Mucosa of descending colon (tissue), 3 donors: ENCODE measurements at regions not wholly inside any gene's neighbourhood (a gene's known extent, or its start where the extent isn't known, plus 50 kb on each side); places are given as distances from the start of the nearest gene placed in this dataset.

Source experiments
- ATAC-seq: fragments of 200-7000 bp; cut with Tn5 transposase; one replicate; pipeline ENCODE4 v1.9.1; 2020; ENCODE audit warnings: mild to moderate bottlenecking, moderate library complexity
- DNase-seq, 3 donors: peaks; one replicate each; pipeline ENCODE4 v3.0.0-alpha.2; 2020
- H3K36me3 ChIP-seq: fragments of 200-600 bp; one replicate; pipeline ENCODE4 v1.8.0; 2021; ENCODE audit warnings: low read depth, mild to moderate bottlenecking
- H3K4me1 ChIP-seq: fragments of 200-600 bp; one replicate; pipeline ENCODE4 v1.8.0; 2021; ENCODE audit warnings: low read depth, mild to moderate bottlenecking
- H3K4me3 ChIP-seq: fragments of 200-600 bp; one replicate; pipeline ENCODE4 v1.8.0; 2021; ENCODE audit warnings: mild to moderate bottlenecking
- H3K9me3 ChIP-seq: fragments of 200-600 bp; one replicate; pipeline ENCODE4 v1.8.0; 2021; ENCODE audit warnings: mild to moderate bottlenecking
- intact Hi-C, 2 donors: fragments of 100-400 bp; cut with DNase I in 1 of 2; cut with micrococcal nuclease in 1 of 2; formaldehyde crosslinking; loops; one replicate each; pipeline versions ENCODE4 v1.11.0 to v1.11.1; 2022; cut with DNase I, micrococcal nuclease
- TF ChIP-seq, protein P1 (sequence below): fragments of 200-600 bp; IDR thresholded peaks from one replicate; pipeline ENCODE4 v1.8.0; 2022; ENCODE audit warnings: antibody characterized with exemption, mild to moderate bottlenecking
- donor health status: DM: no; HTN: no; CAD: no; lungs with moderate emphysema.
- donor health status: DM: no; HTN: no; CAD: no.
- donor health status: DM: no; HTN: yes; CAD: no.

DNA sequence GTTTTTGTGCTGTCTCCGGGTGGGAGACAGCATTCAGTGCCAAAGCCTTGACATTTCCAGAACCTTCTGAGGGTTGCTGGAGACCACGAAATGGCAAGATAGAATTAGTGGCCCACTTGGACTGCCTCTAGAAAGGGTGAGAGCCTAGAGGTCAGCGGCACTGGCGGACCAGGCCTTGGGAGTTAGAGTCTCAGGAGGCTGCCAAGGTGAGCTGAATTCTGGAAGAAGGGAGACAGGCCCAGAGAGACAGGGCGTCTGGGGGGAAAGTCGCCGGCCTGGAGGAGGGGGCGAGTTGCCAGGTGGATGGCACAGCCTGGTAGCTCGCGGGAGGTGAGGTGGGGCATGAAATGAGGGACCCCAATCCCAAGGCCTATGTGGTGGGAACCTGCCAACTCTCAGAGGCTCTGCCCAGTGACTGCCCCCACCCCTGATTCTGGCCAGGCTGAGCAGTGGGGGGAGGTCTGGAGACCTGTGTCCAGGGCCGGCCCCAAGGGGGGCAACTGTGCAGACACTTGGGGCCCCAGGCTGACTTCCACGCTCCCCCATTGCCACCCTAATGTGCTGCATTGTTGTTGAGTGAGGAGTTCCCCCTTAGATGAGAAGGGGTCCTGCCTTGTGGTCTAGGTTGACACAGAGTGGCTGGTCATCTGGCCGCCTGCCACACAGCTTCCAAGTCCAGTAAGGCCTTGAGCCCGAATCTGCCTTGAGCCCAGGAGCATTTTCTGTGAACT, 211.1 kb upstream of the CIBAR2 start:
- no peak for ATAC-seq
- no peak overlapping the region for H3K4me3 ChIP-seq
- H3K36me3 ChIP-seq: no peaks in the 10 kb centered on the region
- peaks cover 28% of the 10 kb centered on the region for H3K4me1 ChIP-seq
- TF ChIP-seq, protein P1, sequence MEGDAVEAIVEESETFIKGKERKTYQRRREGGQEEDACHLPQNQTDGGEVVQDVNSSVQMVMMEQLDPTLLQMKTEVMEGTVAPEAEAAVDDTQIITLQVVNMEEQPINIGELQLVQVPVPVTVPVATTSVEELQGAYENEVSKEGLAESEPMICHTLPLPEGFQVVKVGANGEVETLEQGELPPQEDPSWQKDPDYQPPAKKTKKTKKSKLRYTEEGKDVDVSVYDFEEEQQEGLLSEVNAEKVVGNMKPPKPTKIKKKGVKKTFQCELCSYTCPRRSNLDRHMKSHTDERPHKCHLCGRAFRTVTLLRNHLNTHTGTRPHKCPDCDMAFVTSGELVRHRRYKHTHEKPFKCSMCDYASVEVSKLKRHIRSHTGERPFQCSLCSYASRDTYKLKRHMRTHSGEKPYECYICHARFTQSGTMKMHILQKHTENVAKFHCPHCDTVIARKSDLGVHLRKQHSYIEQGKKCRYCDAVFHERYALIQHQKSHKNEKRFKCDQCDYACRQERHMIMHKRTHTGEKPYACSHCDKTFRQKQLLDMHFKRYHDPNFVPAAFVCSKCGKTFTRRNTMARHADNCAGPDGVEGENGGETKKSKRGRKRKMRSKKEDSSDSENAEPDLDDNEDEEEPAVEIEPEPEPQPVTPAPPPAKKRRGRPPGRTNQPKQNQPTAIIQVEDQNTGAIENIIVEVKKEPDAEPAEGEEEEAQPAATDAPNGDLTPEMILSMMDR: no peak
- DNase-seq: no peak
- no peaks in the 10 kb centered on the region for H3K9me3 ChIP-seq
- intact Hi-C loops: no loop called here

- Histone ChIP-seq H3K4me3 (no peak overlapping the region), H3K36me3 (no peaks in the 10 kb centered on the region), H3K9me3 (no peaks in the 10 kb centered on the region), H3K4me1 (peaks cover 33% of the 10 kb centered on the region)
- TF ChIP-seq, protein P1: no peak
- ATAC-seq (no peak), DNase-seq (no peak)
- intact Hi-C loops: no loop called here
These were observed 211.6 kb upstream of the CIBAR2 start for GRCh38 chr16:85323961-85324253.

DNA sequence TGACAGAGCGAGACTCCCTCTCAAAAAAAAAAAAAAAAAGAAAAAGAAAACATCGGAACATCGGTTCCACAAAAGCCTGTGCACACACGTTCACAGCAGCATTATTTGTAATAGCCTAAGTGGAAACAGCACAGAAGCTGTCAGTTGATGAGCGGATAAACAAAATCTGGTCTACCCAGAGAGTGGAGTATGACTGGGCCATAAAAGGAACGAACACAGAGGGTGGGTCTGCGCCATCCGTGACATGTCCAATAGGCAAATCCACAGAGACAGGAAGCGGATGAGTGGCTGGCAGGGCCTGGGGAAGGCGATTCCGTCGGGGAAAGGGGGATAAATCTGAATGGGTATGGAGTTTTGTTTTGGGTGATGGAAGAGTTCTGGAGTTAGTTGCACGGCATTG, 212.2 kb upstream of the CIBAR2 start:
- H3K9me3 ChIP-seq: no peaks in the 10 kb centered on the region
- no peak for DNase-seq
- intact Hi-C loops: no loop called here
- TF ChIP-seq, protein P1: no peak
- peaks cover 39% of the 10 kb centered on the region for H3K4me1 ChIP-seq
- ATAC-seq: no peak
- H3K4me3 ChIP-seq: no peak overlapping the region
- no peaks in the 10 kb centered on the region for H3K36me3 ChIP-seq

GRCh38 chr16:85326113-85326793, 214.0 kb upstream of the CIBAR2 start:
- DNase-seq (no peak), ATAC-seq (no peak)
- Histone ChIP-seq H3K36me3 (no peaks in the 10 kb centered on the region), H3K4me1 (peaks cover 50% of the 10 kb centered on the region), H3K9me3 (no peaks in the 10 kb centered on the region), H3K4me3 (no peak overlapping the region)
- intact Hi-C loops: no loop called here
- TF ChIP-seq, protein P1: no peak

- Histone ChIP-seq H3K4me3 (no peak overlapping the region), H3K36me3 (no peaks in the 10 kb centered on the region), H3K4me1 (peaks cover 47% of the 10 kb centered on the region), H3K9me3 (no peaks in the 10 kb centered on the region)
- ATAC-seq: no peak
- TF ChIP-seq, protein P1: no peak
- DNase-seq: no peak
- intact Hi-C loops: no loop called here
These were observed 214.5 kb upstream of the CIBAR2 start for GRCh38 chr16:85326794-85327181.
